HG02885 (cell line): ENCODE measurements at regions not wholly inside any gene's neighbourhood (a gene's known extent, or its start where the extent isn't known, plus 50 kb on each side); places are given as distances from the start of the nearest gene placed in this dataset.
"Not testable (repeated sequence)": the region's sequence is repeated elsewhere in the genome, so short reads cannot be mapped to it uniquely, and the experiment has no call there.

Experiments used
- ATAC-seq: cut with Tn5 transposase; IDR thresholded peaks from one replicate; pipeline ENCODE4 v1.9.1; 2021; ENCODE audit warnings: mild to moderate bottlenecking; ENCODE audit not compliant: unreplicated experiment, poor library complexity

GRCh38 chrX:138240266-138240665 is 471.3 kb downstream of the FGF13 start:
- ATAC-seq = no peak

- no peak for ATAC-seq
Measured at GRCh38 chrX:138254001-138254400, 457.5 kb downstream of the FGF13 start.

GRCh38 chrX:138255373-138255772 is 456.1 kb downstream of the FGF13 start:
- ATAC-seq = no peak

GRCh38 chrX:138264095-138264494 is 447.4 kb downstream of the FGF13 start:
- ATAC-seq = not testable (repeated sequence)

GRCh38 chrX:138270931-138271330 is 440.6 kb downstream of the FGF13 start:
- ATAC-seq = no peak

- not testable (repeated sequence) for ATAC-seq
Measured at GRCh38 chrX:138282598-138283150, 428.8 kb downstream of the FGF13 start.

- ATAC-seq = no peak
Measured at GRCh38 chrX:138287205-138287877, 424.2 kb downstream of the FGF13 start.

- no peak for ATAC-seq
Measured at GRCh38 chrX:138294951-138295350, 416.6 kb downstream of the FGF13 start.

- no peak for ATAC-seq
Measured at GRCh38 chrX:138298268-138298667, 413.2 kb downstream of the FGF13 start.

GRCh38 chrX:138345801-138346200 is 365.7 kb downstream of the FGF13 start:
- ATAC-seq = no peak

GRCh38 chrX:138349351-138349750 is 362.2 kb downstream of the FGF13 start:
- no peak for ATAC-seq

- no peak for ATAC-seq
Measured at GRCh38 chrX:138378876-138379275, 332.6 kb downstream of the FGF13 start.

- no peak for ATAC-seq
Measured at GRCh38 chrX:138408101-138408500, 303.4 kb downstream of the FGF13 start.

GRCh38 chrX:138411048-138411447 is 300.5 kb downstream of the FGF13 start:
- ATAC-seq = no peak
